ENCODE measurements at regions not wholly inside any gene's neighbourhood (a gene's known extent, or its start where the extent isn't known, plus 50 kb on each side); places are given as distances from the start of the nearest gene placed in this dataset.

- ATAC-seq: no peak
Measured at GRCh38 chr3:84439476-84439875, 519.3 kb upstream of the CADM2 start.

DNA sequence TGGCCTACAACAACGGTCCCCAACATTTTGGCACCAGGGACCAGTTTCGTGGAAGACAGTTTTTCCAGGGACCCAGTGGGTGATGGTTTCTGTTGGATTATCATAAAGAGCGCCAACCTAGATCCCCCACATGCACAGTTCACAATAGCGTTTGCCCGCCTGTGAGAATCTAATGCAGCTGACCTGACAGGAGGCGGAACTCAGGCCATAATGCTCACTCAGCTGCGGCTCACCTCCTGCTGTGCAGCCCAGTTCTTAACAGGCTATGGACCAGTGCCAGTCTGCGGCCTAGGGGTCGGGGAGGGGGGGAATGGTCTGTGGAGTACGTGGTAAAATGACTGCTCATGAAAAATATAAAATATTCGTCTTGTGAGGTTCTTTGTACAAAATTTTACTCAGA lies 518.5 kb upstream of the CADM2 start:
- DNase-seq (ENCODE audit: low spot score): no peak
- no peak for ATAC-seq

More at GRCh38 chr3:84439476-84439875, 519.3 kb upstream of the CADM2 start:
- DNase-seq (ENCODE audit: low spot score): no peak

- no peak for ATAC-seq
- DNase-seq (ENCODE audit: low spot score): no peak
Measured at GRCh38 chr3:84442533-84442932, 516.3 kb upstream of the CADM2 start.

GRCh38 chr3:84444726-84445521 lies 513.9 kb upstream of the CADM2 start:
- ATAC-seq: no peak
- no peak for DNase-seq (ENCODE audit: low spot score)

- DNase-seq (ENCODE audit: low spot score) (no peak), ATAC-seq (no peak)
Measured at GRCh38 chr3:84487296-84487695, 471.5 kb upstream of the CADM2 start.

- no peak for ATAC-seq
Measured at GRCh38 chr3:84504761-84505160, 454.0 kb upstream of the CADM2 start.

GRCh38 chr3:84510007-84510406 lies 448.8 kb upstream of the CADM2 start:
- no peak for ATAC-seq
- no peak for DNase-seq (ENCODE audit: low spot score)

More at GRCh38 chr3:84504761-84505160, 454.0 kb upstream of the CADM2 start:
- DNase-seq (ENCODE audit: low spot score): no peak

DNA sequence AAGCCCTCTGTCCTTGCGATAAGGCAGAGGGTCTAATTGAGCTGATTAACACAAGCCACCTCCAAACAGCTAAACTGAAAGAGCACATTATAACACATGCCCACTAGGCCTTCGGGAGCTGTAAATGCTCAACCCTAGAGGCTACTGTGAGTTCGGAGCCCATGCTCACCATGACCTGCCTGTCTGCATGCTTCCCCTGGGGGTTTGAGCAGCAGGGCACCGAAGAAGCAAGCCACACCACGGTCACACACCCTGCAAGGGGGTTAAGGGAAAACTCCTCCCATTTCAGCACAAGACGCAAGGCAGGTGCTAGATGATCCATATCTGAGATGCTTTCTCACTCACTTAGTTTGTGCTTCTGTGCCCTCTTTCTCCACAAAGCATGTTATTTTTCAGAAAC lies 435.9 kb upstream of the CADM2 start:
- no peak for DNase-seq (ENCODE audit: low spot score)

GRCh38 chr3:84536916-84537315 lies 421.9 kb upstream of the CADM2 start:
- DNase-seq (ENCODE audit: low spot score) (no peak), ATAC-seq (no peak)

More for the DNA sequence above, 435.9 kb upstream of the CADM2 start:
- no peak for ATAC-seq

GRCh38 chr3:84538597-84538996 lies 420.2 kb upstream of the CADM2 start:
- ATAC-seq: no peak
- DNase-seq (ENCODE audit: low spot score): no peak

DNA sequence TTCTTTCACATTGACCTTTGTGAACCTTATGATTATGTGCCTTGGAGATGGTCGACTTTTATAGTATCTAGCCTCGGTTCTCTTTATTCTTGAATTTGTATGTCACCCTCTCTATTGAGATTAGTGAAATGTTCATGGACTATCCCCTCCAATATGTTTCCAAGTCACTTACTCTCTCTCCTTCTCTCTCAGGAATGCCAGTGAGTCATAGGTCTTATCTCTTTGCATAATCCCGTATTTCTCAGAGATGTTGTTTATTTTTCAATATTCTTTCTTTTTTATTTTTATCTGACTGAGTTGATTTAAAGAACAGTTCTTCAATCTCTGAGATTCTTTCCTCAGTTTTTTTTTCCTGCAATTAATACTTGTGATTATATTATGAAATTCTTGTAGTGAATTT lies 411.6 kb upstream of the CADM2 start:
- ATAC-seq (no peak), DNase-seq (ENCODE audit: low spot score) (no peak)

- ATAC-seq (peak; percentile 94), DNase-seq (ENCODE audit: low spot score) (peak; percentile 49)
Measured at GRCh38 chr3:84547971-84548970, 410.5 kb upstream of the CADM2 start.

GRCh38 chr3:84555629-84556028 lies 403.2 kb upstream of the CADM2 start:
- DNase-seq (ENCODE audit: low spot score) (no peak), ATAC-seq (no peak)

DNA sequence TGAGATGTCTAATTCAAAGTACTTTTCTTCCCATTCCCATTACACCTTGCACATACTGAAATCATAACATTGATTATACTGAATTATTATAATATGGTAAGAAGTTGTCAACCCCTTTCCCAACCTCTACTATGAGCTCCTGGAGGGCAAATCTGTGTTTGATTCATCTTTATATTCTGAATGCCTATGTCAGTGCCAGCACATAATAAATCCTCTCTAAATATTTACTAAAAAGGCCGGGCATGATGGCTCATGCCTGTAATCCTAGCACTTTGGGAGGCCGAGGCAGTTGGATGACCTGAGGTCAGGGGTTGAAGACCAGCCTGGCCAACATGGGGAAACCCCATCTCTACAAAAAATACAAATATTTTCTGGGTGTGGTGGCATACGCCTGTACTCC lies 392.5 kb upstream of the CADM2 start:
- DNase-seq (ENCODE audit: low spot score): no peak
- no peak for ATAC-seq

DNA sequence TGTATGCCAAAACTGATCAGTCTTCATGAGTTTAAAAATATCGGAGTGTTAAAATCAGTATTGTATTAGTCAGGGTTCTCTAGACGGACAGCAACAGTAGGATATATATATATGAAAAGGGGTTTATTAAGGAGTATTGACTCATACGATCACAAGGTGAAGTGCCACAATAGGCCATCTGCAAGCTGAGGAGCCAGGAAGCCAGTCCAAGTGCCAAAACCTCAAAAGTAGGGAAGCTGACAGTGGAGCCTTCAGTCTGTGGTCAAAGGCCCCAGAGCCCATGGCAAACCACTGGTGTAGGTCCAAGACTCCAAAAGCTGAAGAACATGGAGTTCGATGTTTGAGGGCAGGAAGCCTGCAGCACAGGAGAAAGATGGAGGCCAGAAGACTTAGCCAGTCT lies 391.0 kb upstream of the CADM2 start:
- no peak for DNase-seq (ENCODE audit: low spot score)
- no peak for ATAC-seq

GRCh38 chr3:84573962-84574361 lies 384.8 kb upstream of the CADM2 start:
- DNase-seq (ENCODE audit: low spot score): no peak
- no peak for ATAC-seq

DNA sequence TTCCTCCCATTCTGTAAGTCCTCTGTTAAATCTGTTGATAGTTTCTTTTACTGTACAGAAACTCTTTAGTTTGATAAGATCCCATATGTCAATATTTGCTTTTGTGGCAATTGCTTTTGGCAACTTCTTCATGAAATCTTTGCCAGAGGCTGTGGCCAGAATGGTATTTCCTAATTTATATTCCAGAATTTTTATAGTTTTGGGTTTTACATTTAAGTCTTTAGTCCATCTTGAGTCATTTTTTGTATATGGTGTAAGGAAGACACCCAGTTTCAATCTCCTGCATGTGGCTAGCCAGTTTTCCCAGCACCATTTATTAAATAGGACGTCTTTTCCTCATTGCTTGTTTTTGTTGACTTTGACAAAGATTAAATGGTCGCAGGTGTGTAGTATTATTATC lies 372.4 kb upstream of the CADM2 start:
- ATAC-seq (no peak), DNase-seq (ENCODE audit: low spot score) (no peak)

GRCh38 chr3:84600703-84601225 lies 358.0 kb upstream of the CADM2 start:
- no peak for ATAC-seq
- DNase-seq (ENCODE audit: low spot score): no peak

DNA sequence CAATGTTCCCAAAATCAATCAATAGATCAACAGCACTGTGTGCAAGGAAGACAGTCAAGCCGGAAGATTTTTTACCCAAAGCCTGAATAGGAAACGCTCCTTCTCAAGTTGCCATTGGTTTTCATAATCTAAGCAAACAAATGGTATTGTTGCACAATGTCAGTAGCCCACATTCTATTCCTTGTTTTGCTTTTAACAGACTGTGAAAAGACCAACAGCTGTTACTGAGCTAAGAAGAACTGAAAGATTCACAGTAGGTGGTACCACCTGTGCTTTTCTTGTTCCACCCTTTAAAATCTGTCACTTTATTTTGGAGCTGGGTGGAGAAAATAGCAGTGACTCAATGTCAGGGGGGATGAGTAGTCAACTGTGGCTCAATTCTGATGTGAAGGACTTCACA lies 357.5 kb upstream of the CADM2 start:
- DNase-seq (ENCODE audit: low spot score) (no peak), ATAC-seq (no peak)

DNA sequence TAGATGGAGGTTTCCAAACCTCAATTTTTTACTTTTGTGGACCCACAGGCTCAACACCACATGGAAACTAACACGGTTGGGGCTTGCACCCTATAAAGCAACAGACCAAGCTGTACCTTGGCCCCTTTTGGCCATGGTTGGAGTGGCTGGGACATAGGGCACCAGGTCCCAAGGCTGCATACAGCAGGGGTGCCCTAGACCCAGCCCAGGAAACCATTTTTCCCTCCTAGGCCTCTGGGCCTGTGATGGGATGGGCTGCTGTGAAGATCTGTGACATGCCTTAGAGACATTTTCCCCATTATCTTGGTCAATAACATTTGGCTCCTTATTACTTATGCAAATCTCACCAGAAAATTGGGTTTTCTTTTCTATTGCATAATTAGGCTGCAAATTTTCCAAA lies 337.0 kb upstream of the CADM2 start:
- ATAC-seq (no peak), DNase-seq (ENCODE audit: low spot score) (no peak)

DNA sequence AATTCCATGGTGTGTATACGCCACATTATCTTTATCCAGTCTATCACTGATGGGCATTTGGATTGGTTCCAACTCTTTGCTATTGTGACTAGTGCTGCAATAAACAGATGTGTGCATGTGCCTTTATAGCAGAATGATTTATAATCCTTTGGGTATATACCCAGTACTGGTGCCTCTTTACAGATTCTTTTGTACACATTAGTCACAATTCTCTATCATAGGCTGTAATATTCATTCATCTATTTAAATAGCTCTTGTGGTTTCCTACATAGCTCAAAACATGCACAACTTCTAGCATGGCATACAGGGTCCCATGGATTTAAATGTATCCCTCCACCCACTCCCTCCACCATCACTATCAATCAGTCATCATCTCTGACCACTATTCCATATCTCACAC lies 324.1 kb upstream of the CADM2 start:
- DNase-seq (ENCODE audit: low spot score): no peak
- ATAC-seq: no peak

- no peak for ATAC-seq
- no peak for DNase-seq (ENCODE audit: low spot score)
Measured at GRCh38 chr3:84637272-84637671, 321.5 kb upstream of the CADM2 start.
